Mesenchymal stem cell (in vitro differentiated cells and primary cell): ENCODE measurements at regions not wholly inside any gene's neighbourhood (a gene's known extent, or its start where the extent isn't known, plus 50 kb on each side); places are given as distances from the start of the nearest gene placed in this dataset.

Source experiments
- DNase-seq: peaks from one replicate; pipeline ENCODE4 v3.0.0-alpha.2; 2013
- H2AFZ ChIP-seq: one replicate; pipeline ENCODE4 v1.6.1; 2013; ENCODE audit warnings: low read depth, mild to moderate bottlenecking, control low read depth, inconsistent platforms, low read length, moderate library complexity
- H2AK5ac ChIP-seq: 2 replicates; pipeline ENCODE4 v1.6.1; 2013; ENCODE audit warnings: low read length, moderate library complexity, mild to moderate bottlenecking, inconsistent platforms; ENCODE audit not compliant: severe bottlenecking
- H2BK120ac ChIP-seq: one replicate; pipeline ENCODE4 v1.6.1; 2013; ENCODE audit warnings: low read depth, mild to moderate bottlenecking, inconsistent platforms, low read length, moderate library complexity
- H2BK12ac ChIP-seq, 2 experiments: one replicate each; pipeline ENCODE4 v1.6.1; 2013; ENCODE audit warnings: inconsistent platforms in 2 of 2, low read length in 2 of 2, mild to moderate bottlenecking in 2 of 2, moderate library complexity in 2 of 2, control low read depth in 1 of 2
- H2BK15ac ChIP-seq: one replicate; pipeline ENCODE4 v1.6.1; 2013; ENCODE audit warnings: mild to moderate bottlenecking, low read depth, inconsistent platforms; ENCODE audit not compliant: poor library complexity, severe bottlenecking
- H2BK5ac ChIP-seq: 2 replicates; pipeline ENCODE4 v1.6.1; 2013; ENCODE audit warnings: low read depth, mild to moderate bottlenecking, low read length, control low read depth, inconsistent platforms; ENCODE audit not compliant: poor library complexity, severe bottlenecking
- H3K14ac ChIP-seq, 2 experiments: one replicate each; pipeline ENCODE4 v1.6.1; 2013; ENCODE audit warnings: inconsistent platforms in 2 of 2, low read length in 2 of 2, control low read depth in 1 of 2, mild to moderate bottlenecking in 1 of 2, moderate library complexity in 1 of 2
- H3K18ac ChIP-seq, 2 experiments: one replicate each; pipeline ENCODE4 v1.6.1; 2013; ENCODE audit warnings: inconsistent platforms in 2 of 2, low read length in 2 of 2, control low read depth in 1 of 2, low read depth in 1 of 2, mild to moderate bottlenecking in 1 of 2
- H3K23ac ChIP-seq, 2 experiments: one replicate each; pipeline ENCODE4 v1.6.1; 2013; ENCODE audit warnings: inconsistent platforms in 2 of 2, low read length in 2 of 2, mild to moderate bottlenecking in 2 of 2, moderate library complexity in 2 of 2, control low read depth in 1 of 2
- H3K27ac ChIP-seq: 2 replicates; pipeline ENCODE4 v1.5.1; 2013; ENCODE audit warnings: mild to moderate bottlenecking, moderate library complexity, low read length, control low read depth, inconsistent platforms; ENCODE audit not compliant: poor library complexity, severe bottlenecking
- H3K27me3 ChIP-seq, 2 experiments: 2 replicates each; pipeline versions ENCODE4 v1.6.1 to v1.7.0; 2013; ENCODE audit warnings: low read length in 2 of 2, mild to moderate bottlenecking in 2 of 2, moderate library complexity in 2 of 2, control low read depth in 1 of 2, inconsistent platforms in 1 of 2; ENCODE audit not compliant: control insufficient read depth in 1 of 2, insufficient read depth in 1 of 2
- H3K36me3 ChIP-seq, 2 experiments: 2 replicates each; pipeline versions ENCODE4 v1.6.1 to v1.7.0; 2013; ENCODE audit warnings: low read length in 2 of 2, control low read depth in 1 of 2, inconsistent platforms in 1 of 2, low read depth in 1 of 2, mild to moderate bottlenecking in 1 of 2; ENCODE audit not compliant: insufficient read depth in 2 of 2, control insufficient read depth in 1 of 2
- H3K4ac ChIP-seq, 2 experiments: one replicate each; pipeline ENCODE4 v1.6.1; 2013; ENCODE audit warnings: inconsistent platforms in 2 of 2, low read length in 2 of 2, mild to moderate bottlenecking in 2 of 2, moderate library complexity in 2 of 2, control low read depth in 1 of 2, low read depth in 1 of 2
- H3K4me1 ChIP-seq: 2 replicates; pipeline ENCODE4 v1.6.1; 2013; ENCODE audit warnings: low read depth, low read length, control low read depth; ENCODE audit not compliant: control insufficient read depth, insufficient read depth
- H3K4me2 ChIP-seq: 2 replicates; pipeline ENCODE4 v1.6.1; 2013; ENCODE audit warnings: low read length, mild to moderate bottlenecking, inconsistent platforms; ENCODE audit not compliant: poor library complexity, severe bottlenecking
- H3K4me3 ChIP-seq, 2 experiments: 2 replicates each; pipeline versions ENCODE4 v1.5.1 to v1.7.0; 2013; ENCODE audit warnings: low read length in 2 of 2, mild to moderate bottlenecking in 2 of 2, control low read depth in 1 of 2, low read depth in 1 of 2; ENCODE audit not compliant: insufficient read depth in 1 of 2
- H3K79me1 ChIP-seq: replicated peaks from 2 replicates; pipeline ENCODE4 v1.6.1; 2013; ENCODE audit warnings: mild to moderate bottlenecking, control low read depth, low read length, inconsistent platforms; ENCODE audit not compliant: poor library complexity, severe bottlenecking
- H3K9ac ChIP-seq: 2 replicates; pipeline ENCODE4 v1.7.0; 2013; ENCODE audit warnings: mild to moderate bottlenecking, low read length, moderate library complexity
- H3K9me3 ChIP-seq: 2 replicates; pipeline ENCODE4 v1.7.0; 2013; ENCODE audit warnings: mild to moderate bottlenecking, low read length; ENCODE audit not compliant: control insufficient read depth
- H4K8ac ChIP-seq: one replicate; pipeline ENCODE4 v1.6.1; 2013; ENCODE audit warnings: inconsistent platforms, mild to moderate bottlenecking, low read length, moderate library complexity
- H4K91ac ChIP-seq: one replicate; pipeline ENCODE4 v1.6.1; 2013; ENCODE audit warnings: mild to moderate bottlenecking, low read length, inconsistent platforms
- WGBS: methylation state at CpG from one replicate; pipeline ENCODE4 v1.1.7; 2013; ENCODE audit warnings: mixed read lengths; 5-methylcytosine and 5-hydroxymethylcytosine counted together

- Histone ChIP-seq H3K9ac (no peak overlapping the region), H2BK5ac (no peak overlapping the region), H3K4me1 (no peaks in the 10 kb centered on the region), H3K79me1 (no peaks in the 10 kb centered on the region), H2BK12ac (no peak overlapping the region), H3K9me3 (no peaks in the 10 kb centered on the region), H4K91ac (no peak overlapping the region), H2AFZ (no peak overlapping the region), H2AK5ac (no peak overlapping the region), H3K14ac (no peak overlapping the region), H3K4me3 (no peak overlapping the region), H3K4me2 (no peak overlapping the region), H3K27ac (no peak overlapping the region), H3K36me3 (no peaks in the 10 kb centered on the region), H3K23ac (no peak overlapping the region), H2BK15ac (no peak overlapping the region), H2BK120ac (no peak overlapping the region), H3K18ac (no peak overlapping the region), H3K27me3 (no peaks in the 10 kb centered on the region), H3K4ac (no peak overlapping the region), H4K8ac (no peak overlapping the region)
- 82% methylated on average over 5 of the region's 5 CpGs for WGBS
- DNase-seq: no peak
Measured at GRCh38 chr12:125610292-125610691, 545.1 kb downstream of the AACS start.

- no CpG with 5 or more reads among the region's 2 CpGs for WGBS
- Histone ChIP-seq H4K8ac (no peak overlapping the region), H3K36me3 (no peaks in the 10 kb centered on the region), H3K4me2 (no peak overlapping the region), H3K18ac (no peak overlapping the region), H3K9me3 (no peaks in the 10 kb centered on the region), H3K79me1 (no peaks in the 10 kb centered on the region), H3K4ac (no peak overlapping the region), H2BK12ac (no peak overlapping the region), H2AK5ac (no peak overlapping the region), H3K27ac (no peak overlapping the region), H2BK120ac (no peak overlapping the region), H3K14ac (no peak overlapping the region), H3K4me1 (no peaks in the 10 kb centered on the region), H3K23ac (no peak overlapping the region), H2AFZ (no peak overlapping the region), H3K27me3 (no peaks in the 10 kb centered on the region), H3K9ac (no peak overlapping the region), H3K4me3 (no peak overlapping the region), H2BK5ac (no peak overlapping the region), H2BK15ac (no peak overlapping the region), H4K91ac (no peak overlapping the region)
- DNase-seq: no peak
Measured at GRCh38 chr12:125610971-125611370, 545.7 kb downstream of the AACS start.

- Histone ChIP-seq H3K14ac (no peak overlapping the region), H2AFZ (no peak overlapping the region), H2BK120ac (no peak overlapping the region), H3K27me3 (no peaks in the 10 kb centered on the region), H2AK5ac (no peak overlapping the region), H3K4ac (no peak overlapping the region), H2BK15ac (no peak overlapping the region), H2BK5ac (no peak overlapping the region), H3K27ac (no peak overlapping the region), H3K4me2 (no peak overlapping the region), H3K4me3 (no peak overlapping the region), H3K36me3 (no peaks in the 10 kb centered on the region), H3K9ac (no peak overlapping the region), H4K8ac (no peak overlapping the region), H2BK12ac (no peak overlapping the region), H3K18ac (no peak overlapping the region), H3K9me3 (peaks cover 8% of the 10 kb centered on the region), H3K79me1 (no peaks in the 10 kb centered on the region), H3K4me1 (no peaks in the 10 kb centered on the region), H4K91ac (no peak overlapping the region), H3K23ac (no peak overlapping the region)
- no peak for DNase-seq
- WGBS: no CpG with 5 or more reads among the region's 1 CpG
Measured at GRCh38 chr12:125614058-125614457, 548.8 kb downstream of the AACS start.

GRCh38 chr12:125619723-125620122, 554.5 kb downstream of the AACS start:
- Histone ChIP-seq H3K27me3 (no peaks in the 10 kb centered on the region), H2BK12ac (no peak overlapping the region), H2AK5ac (no peak overlapping the region), H2BK5ac (no peak overlapping the region), H3K4me2 (no peak overlapping the region), H2AFZ (no peak overlapping the region), H3K36me3 (no peaks in the 10 kb centered on the region), H3K79me1 (no peaks in the 10 kb centered on the region), H3K9ac (no peak overlapping the region), H4K91ac (no peak overlapping the region), H3K4me1 (no peaks in the 10 kb centered on the region), H4K8ac (no peak overlapping the region), H3K14ac (no peak overlapping the region), H2BK120ac (no peak overlapping the region), H3K9me3 (peaks cover 16% of the 10 kb centered on the region), H3K18ac (no peak overlapping the region), H3K23ac (no peak overlapping the region), H2BK15ac (no peak overlapping the region), H3K27ac (no peak overlapping the region), H3K4ac (no peak overlapping the region), H3K4me3 (no peak overlapping the region)
- DNase-seq: no peak
- WGBS: 0% methylated on average over 1 of the region's 2 CpGs
